ENCODE measurements at regions not wholly inside any gene's neighbourhood (a gene's known extent, or its start where the extent isn't known, plus 50 kb on each side); places are given as distances from the start of the nearest gene placed in this dataset.
A peak's percentile ranks its signal among the peaks of the same experiment; 100 is the strongest.

GRCh38 chr12:63292471-63293221, 141.6 kb upstream of the AVPR1A start:
- H3K4me3 Mint-ChIP-seq = no peak overlapping the region

GRCh38 chr12:63276537-63277365, 125.8 kb upstream of the AVPR1A start:
- no peaks in the 10 kb centered on the region for H3K4me1 Mint-ChIP-seq
- no peak overlapping the region for H3K27ac Mint-ChIP-seq
- DNase-seq (ENCODE audit: low spot score) (peak; percentile 76), ATAC-seq (peak; percentile 99)
- ChIA-PET CTCF (interaction anchor here (0.7 to 1.6 kb wide), 8 partner anchors 9 to 208 kb away, joined by 3 to 31 read pairs (median 3); partner anchors contain the start of gene AVPR1A), POLR2A (no interaction called here)
- H3K4me3 Mint-ChIP-seq = no peak overlapping the region
- TF ChIP-seq HMGA2 (CRISPR knock-in tag; IDR thresholded peaks at IDR 0.05) (peak; percentile 68; the same call in 1 of the 2 replicates), ZSCAN18 (CRISPR knock-in tag; IDR thresholded peaks at IDR 0.05) (no peak), CTCF (IDR thresholded peaks at IDR 0.05) (peak; percentile 71)
- no peaks in the 10 kb centered on the region for H3K36me3 Mint-ChIP-seq
- H3K27me3 Mint-ChIP-seq (ENCODE audit: low read depth) = no peaks in the 10 kb centered on the region
- no peaks in the 10 kb centered on the region for H3K9me3 Mint-ChIP-seq

More at GRCh38 chr12:63292471-63293221, 141.6 kb upstream of the AVPR1A start:
- Mint-ChIP-seq H3K27ac (no peak overlapping the region), H3K36me3 (no peaks in the 10 kb centered on the region), H3K27me3 (ENCODE audit: low read depth) (no peaks in the 10 kb centered on the region), H3K4me1 (no peaks in the 10 kb centered on the region), H3K9me3 (no peaks in the 10 kb centered on the region)
- ATAC-seq (no peak), DNase-seq (ENCODE audit: low spot score) (no peak)
- TF ChIP-seq ESRRA (CRISPR knock-in tag; IDR thresholded peaks at IDR 0.05; ENCODE audit: borderline replicate concordance) (no peak), SP1 (CRISPR knock-in tag; conservative IDR thresholded peaks at IDR 0.05) (no peak), CDX4 (CRISPR knock-in tag; IDR thresholded peaks at IDR 0.05; ENCODE audit: borderline replicate concordance) (no peak), RELA (CRISPR knock-in tag; IDR thresholded peaks at IDR 0.05; ENCODE audit: borderline replicate concordance) (no peak), SMAD3 (CRISPR knock-in tag; IDR thresholded peaks at IDR 0.05; ENCODE audit: borderline replicate concordance) (no peak), USF1 (CRISPR knock-in tag; IDR thresholded peaks at IDR 0.05) (no peak), USF2 (CRISPR knock-in tag; IDR thresholded peaks at IDR 0.05) (no peak), ZNF263 (CRISPR knock-in tag; IDR thresholded peaks at IDR 0.05; ENCODE audit: low read depth) (no peak)
- POLR2A ChIA-PET = no interaction called here
- CTCF ChIA-PET = no interaction called here

GRCh38 chr12:63266988-63267387, 116.0 kb upstream of the AVPR1A start:
- no peak overlapping the region for H3K27ac Mint-ChIP-seq
- no peaks in the 10 kb centered on the region for H3K27me3 Mint-ChIP-seq (ENCODE audit: low read depth)
- ATAC-seq (no peak), DNase-seq (ENCODE audit: low spot score) (no peak)
- ChIA-PET POLR2A (no interaction called here), CTCF (no interaction called here)
- H3K4me3 Mint-ChIP-seq = no peak overlapping the region
- H3K9me3 Mint-ChIP-seq = peaks cover 44% of the 10 kb centered on the region
- H3K36me3 Mint-ChIP-seq = peaks cover 7% of the 10 kb centered on the region; the same call in 1 of the 2 replicates
- no peaks in the 10 kb centered on the region for H3K4me1 Mint-ChIP-seq
- TF ChIP-seq NFATC4 (CRISPR knock-in tag; IDR thresholded peaks at IDR 0.05) (no peak), ZNF423 (CRISPR knock-in tag; IDR thresholded peaks at IDR 0.05) (no peak), CREM (CRISPR knock-in tag; IDR thresholded peaks at IDR 0.05) (no peak), SMAD3 (CRISPR knock-in tag; IDR thresholded peaks at IDR 0.05; ENCODE audit: borderline replicate concordance) (no peak), PRRX2 (CRISPR knock-in tag; IDR thresholded peaks at IDR 0.05) (no peak), CBFB (CRISPR knock-in tag; IDR thresholded peaks at IDR 0.05; ENCODE audit: low read depth) (no peak), ZNF425 (CRISPR knock-in tag; conservative IDR thresholded peaks at IDR 0.05) (no peak), ELF4 (CRISPR knock-in tag; IDR thresholded peaks at IDR 0.05; ENCODE audit: low read depth) (no peak), FOXK1 (CRISPR knock-in tag; IDR thresholded peaks at IDR 0.05) (no peak), ZNF121 (CRISPR knock-in tag; IDR thresholded peaks at IDR 0.05) (no peak), SOX15 (CRISPR knock-in tag; IDR thresholded peaks at IDR 0.05) (no peak)

Measured in WTC11 (cell line).